AG09309 (cell line): ENCODE measurements at regions not wholly inside any gene's neighbourhood (a gene's known extent, or its start where the extent isn't known, plus 50 kb on each side); places are given as distances from the start of the nearest gene placed in this dataset.

Experiments
- DNase-seq: peaks from one replicate; pipeline ENCODE4 v3.0.0-alpha.2; 2010; ENCODE audit warnings: low read depth
- H3K4me3 ChIP-seq: 2 replicates; pipeline ENCODE4 v1.5.1; 2011; ENCODE audit warnings: mild to moderate bottlenecking, low read depth, low read length, moderate library complexity; ENCODE audit not compliant: control insufficient read depth
- CTCF ChIP-seq: IDR thresholded peaks from 2 replicates; pipeline ENCODE4 v1.5.1; 2011; ENCODE audit warnings: mild to moderate bottlenecking, low read depth, low read length, inconsistent platforms; ENCODE audit not compliant: insufficient read depth, control insufficient read depth; ENCODE audit errors: missing control alignments

DNA sequence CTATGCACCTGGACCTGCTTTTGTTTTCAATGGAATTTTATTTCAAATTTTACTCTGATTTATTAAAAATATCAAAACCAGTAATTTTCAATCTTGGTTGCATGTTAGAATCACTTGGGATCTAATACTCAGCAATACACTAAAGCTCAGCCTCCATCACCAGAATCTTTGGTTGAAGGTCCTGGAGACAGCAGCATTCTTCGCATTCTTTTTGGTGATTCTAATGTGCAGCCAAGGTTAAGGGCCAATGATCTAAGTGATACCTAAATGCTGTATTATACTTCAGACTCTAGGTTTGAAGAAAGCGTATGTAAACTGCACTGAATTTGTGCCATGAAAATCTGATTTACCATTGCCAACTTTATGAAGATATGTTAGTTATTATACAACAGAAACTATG, 493.1 kb downstream of the XIRP2 start:
- no peak for TF ChIP-seq CTCF
- no peak for DNase-seq
- no peak overlapping the region for H3K4me3 ChIP-seq

- H3K4me3 ChIP-seq: no peak overlapping the region
- DNase-seq: no peak
- no peak for TF ChIP-seq CTCF
Measured at GRCh38 chr2:167380555-167380954, 492.3 kb downstream of the XIRP2 start.

GRCh38 chr2:167380094-167380493, 491.8 kb downstream of the XIRP2 start:
- no peak for TF ChIP-seq CTCF
- no peak overlapping the region for H3K4me3 ChIP-seq
- DNase-seq: no peak

DNA sequence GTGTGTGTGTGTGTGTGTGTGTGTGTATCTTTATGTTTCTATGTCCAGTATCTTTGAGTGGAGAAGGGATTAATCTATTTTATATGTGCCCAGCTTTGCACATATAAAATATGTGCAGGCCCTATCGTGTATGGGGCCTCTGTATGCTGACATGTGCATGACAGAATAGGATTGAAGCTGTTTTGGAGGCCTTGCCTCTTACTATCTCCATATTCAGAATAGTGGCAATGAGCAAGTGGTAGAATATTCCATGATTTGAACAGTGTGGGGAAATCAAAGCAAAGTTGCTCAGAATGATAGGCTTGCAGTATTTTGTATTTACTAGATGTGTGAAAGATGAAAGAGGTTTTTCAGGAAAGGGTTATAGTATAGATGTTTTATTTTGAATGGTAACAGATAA, 480.8 kb downstream of the XIRP2 start:
- TF ChIP-seq CTCF: no peak
- no peak overlapping the region for H3K4me3 ChIP-seq
- DNase-seq: no peak

DNA sequence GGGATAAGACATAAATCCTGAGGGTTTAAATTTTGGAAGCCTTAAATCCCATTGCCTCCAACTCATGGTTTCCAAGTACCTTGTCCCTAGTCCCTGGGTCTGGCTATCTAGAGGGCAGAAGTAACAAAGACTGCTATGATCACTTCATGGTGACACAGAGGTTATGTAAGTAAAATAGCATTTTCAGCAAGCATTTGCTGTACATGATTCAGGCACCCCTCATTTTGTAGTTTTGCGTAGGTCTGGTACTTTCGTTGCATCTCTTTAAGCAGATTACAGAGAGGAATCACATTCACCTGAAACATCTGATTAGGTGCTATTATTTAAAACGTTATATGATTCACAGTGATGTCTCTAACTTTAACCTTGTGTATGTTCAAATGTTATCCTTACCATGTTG, 480.1 kb downstream of the XIRP2 start:
- no peak for DNase-seq
- H3K4me3 ChIP-seq: no peak overlapping the region
- no peak for TF ChIP-seq CTCF

DNA sequence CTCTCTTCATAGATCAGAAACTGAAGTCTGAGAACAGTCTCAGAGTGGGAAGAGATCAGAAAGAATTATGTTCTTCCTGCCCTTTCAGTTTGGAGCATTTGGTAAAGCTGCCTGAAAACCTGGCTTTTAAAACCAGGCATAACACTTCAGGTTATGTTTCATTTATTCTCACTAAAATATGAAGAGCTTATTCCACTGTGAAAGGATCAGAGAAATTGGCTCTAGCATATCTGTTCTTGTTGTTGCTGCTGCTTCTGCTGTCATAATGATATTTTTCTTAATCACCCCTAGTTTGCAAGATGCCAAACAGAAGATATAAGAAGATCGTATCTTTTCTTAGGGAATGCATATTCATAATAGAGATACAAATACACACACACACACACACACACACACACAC, 476.9 kb downstream of the XIRP2 start:
- no peak overlapping the region for H3K4me3 ChIP-seq
- no peak for TF ChIP-seq CTCF
- no peak for DNase-seq

GRCh38 chr2:167361426-167361825, 473.1 kb downstream of the XIRP2 start:
- TF ChIP-seq CTCF: no peak
- no peak overlapping the region for H3K4me3 ChIP-seq
- no peak for DNase-seq
